GM20431 (cell line): ENCODE measurements at regions not wholly inside any gene's neighbourhood (a gene's known extent, or its start where the extent isn't known, plus 50 kb on each side); places are given as distances from the start of the nearest gene placed in this dataset.

Experiments used
- in situ Hi-C: fragments of 300-500 bp; cut with MseI, MboI; formaldehyde crosslinking; loops from one replicate; pipeline ENCODE4 v1.15.0; 2020; ENCODE audit warnings: low sequenced_read_pairs; ENCODE audit not compliant: unreplicated experiment

DNA sequence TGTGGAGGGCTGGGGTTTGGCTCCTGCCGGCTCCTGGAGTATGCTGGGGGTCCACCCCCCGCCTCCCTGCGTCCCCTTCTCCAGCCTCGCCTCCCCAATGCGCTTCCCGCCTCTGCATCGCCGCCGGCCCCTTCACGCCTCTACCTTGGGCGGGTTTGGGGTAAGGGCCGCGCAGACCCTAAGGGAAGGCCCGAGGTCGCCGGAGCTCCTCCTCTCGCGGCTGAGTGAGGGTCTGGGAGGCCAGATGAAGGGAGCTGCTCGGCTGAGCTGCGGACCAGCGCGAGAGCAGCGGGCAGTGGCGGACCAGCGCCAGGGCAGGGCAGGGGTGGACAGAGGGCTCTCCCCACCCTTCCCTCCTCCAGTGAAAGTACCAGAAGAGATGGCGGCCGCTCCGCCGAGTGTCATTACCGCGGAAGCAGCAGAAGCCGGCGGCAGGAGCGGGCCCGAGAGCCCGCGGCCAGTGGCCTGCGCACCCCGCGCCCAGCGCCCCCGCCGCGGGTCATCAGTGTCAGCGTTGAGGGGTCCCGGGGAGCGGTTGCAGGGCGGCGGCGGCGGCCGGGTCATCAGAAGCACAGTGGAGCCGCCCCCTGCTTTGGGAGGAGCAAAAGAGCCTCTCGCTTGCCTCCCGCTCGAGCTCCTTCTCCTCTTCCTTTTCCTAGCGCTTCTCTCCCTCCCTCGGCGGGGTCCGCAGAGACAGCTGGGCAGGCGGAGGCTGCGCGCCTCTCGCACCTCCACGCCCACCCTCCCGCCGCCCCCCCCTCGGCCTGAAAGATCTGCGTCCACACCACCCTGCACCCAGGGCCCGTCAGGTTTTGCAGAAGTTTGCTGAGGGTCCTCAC lies 255.6 kb upstream of the CADM1 start:
- in situ Hi-C loops: no loop called here

DNA sequence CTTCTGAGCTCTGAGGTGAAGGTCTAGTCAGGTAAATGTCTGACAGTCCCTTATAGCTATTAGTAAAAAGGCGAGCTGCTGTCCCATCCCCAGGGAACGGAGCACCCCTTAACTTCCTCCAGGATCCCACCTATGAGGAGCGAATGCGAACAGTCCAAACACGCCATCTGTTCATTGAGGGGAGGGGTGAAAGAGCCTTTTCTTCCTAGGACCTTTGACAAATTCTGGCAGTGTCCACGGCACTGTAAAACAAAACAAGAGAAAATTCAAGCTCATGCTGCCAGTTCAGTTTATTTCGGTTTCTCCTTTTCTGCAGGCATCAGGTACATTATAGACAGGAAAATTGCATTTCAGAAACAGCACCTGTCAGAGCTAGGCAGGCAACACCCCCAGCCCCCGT lies 253.8 kb upstream of the CADM1 start:
- in situ Hi-C loops: no loop called here

DNA sequence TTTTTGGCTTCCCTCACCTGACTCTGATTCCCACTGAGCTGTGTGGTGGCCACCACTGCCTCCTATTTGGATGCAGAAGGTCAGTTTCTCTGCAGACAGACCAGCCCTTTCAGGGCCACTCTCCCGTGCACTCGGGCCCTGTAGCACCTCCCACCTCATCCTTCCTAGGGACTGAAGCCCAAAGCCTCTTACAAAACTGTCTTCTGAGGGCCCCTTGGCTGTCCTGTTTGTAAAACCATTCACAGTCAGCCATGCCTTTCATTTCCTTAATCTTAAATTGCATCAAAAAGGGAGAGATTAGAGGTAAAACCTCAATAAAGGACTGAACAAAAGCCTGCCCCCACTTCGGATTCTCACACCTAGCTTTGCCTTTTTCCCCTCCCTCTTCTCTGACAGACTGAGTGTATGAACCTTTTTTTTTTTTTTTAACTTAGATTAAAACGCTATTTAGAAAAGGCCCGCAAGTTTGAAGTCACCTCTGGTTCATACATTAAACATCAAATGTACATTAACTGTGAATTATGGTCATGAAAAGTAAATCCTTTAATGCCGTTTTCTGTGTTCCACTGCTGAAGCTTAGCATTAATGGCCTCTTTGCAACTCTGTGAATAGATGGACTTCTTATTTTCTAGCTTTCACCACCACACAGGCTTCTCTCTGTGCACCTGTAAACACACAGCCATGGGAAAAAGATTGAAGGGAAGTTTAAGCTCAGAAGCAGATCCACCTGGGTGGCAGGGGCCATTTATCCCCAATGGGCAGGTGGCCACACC lies 247.2 kb upstream of the CADM1 start:
- in situ Hi-C loops: no loop called here

GRCh38 chr11:115745610-115746512 lies 241.6 kb upstream of the CADM1 start:
- in situ Hi-C loops: no loop called here

- in situ Hi-C loops: no loop called here
These were observed 240.9 kb upstream of the CADM1 start for GRCh38 chr11:115745066-115745465.

DNA sequence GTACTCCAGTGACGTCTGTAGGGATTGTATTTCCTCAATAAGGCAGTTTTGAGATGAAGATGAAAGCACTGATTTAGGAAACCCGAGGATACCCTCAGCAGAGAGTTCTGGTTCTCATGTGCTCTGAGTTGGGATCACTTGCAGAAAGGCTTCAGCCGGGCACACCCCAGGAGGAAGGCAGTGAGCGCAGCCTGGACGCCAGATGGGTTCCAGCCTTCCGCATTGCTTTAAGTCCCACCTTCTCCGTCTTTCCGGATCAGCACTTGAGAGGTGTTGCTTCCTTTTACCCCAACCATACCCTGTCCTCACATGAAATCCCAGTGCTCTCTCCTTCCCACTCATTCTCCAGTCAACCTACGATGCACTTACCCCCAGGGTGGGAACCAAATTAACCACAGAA lies 239.5 kb upstream of the CADM1 start:
- in situ Hi-C loops: no loop called here

- in situ Hi-C loops: no loop called here
These were observed 237.3 kb upstream of the CADM1 start for GRCh38 chr11:115741376-115742107.

DNA sequence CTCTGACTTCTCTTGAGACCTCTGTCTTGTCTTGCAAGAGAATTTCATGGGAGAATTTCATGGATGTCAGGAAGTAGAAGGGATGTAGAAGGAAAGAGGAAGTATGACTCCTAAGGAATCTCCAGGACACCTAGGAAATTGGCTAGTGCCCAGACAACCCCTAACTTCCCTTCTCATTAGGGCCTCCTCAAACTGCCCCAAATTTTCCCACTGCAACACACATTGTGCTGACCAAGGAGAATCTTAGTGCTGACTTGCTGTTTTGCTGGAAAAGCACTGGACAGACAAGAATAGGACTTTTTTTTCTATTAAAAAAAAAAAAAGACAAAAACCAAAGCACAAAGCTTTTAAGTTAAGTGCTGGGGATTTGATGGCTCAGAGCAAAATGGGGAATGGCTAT lies 236.1 kb upstream of the CADM1 start:
- in situ Hi-C loops: no loop called here

DNA sequence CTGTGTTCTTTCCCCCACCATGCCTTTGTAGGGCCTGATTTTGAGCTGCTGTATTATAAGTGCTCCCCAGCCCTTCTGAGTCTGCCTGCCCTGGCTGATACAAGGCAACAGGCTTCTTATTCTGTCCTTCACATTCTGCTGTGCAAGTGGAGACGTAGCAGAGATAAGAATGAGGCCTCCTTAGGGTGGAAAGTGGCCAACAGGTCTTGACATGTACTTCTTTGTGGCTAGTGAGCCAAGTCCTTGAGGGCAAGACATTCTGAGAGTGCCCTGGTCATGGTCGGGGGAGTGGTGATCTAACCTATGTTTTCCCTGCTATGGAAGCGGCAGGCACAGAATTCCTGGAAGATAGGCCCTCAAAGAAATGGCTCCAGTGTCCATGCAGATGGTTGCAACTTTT lies 235.7 kb upstream of the CADM1 start:
- in situ Hi-C loops: no loop called here

- in situ Hi-C loops: no loop called here
These were observed 234.9 kb upstream of the CADM1 start for GRCh38 chr11:115739146-115739545.

GRCh38 chr11:115737875-115738274 lies 233.7 kb upstream of the CADM1 start:
- in situ Hi-C loops: no loop called here

- in situ Hi-C loops: no loop called here
These were observed 231.9 kb upstream of the CADM1 start for GRCh38 chr11:115736146-115736545.

DNA sequence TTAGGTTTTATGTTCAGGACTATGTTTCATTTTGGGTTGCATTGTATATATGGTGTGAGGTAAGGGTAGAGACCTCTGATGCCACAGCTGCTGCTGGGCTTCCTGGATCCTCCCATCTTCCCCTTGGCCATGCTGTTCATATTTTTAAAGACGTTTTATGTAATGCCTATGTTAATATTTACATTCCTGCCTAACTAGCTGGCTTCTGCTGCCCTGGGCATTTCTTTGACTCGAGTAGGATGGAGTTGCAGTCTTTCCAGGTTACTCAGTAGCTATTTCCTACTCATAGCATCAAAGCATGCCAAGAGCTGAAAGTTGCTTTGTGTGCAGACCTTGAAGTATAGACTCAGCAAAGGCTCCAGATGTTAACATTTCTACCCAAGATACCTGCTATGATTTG lies 220.5 kb upstream of the CADM1 start:
- in situ Hi-C loops: no loop called here

- in situ Hi-C loops: no loop called here
These were observed 218.5 kb upstream of the CADM1 start for GRCh38 chr11:115722711-115723110.

DNA sequence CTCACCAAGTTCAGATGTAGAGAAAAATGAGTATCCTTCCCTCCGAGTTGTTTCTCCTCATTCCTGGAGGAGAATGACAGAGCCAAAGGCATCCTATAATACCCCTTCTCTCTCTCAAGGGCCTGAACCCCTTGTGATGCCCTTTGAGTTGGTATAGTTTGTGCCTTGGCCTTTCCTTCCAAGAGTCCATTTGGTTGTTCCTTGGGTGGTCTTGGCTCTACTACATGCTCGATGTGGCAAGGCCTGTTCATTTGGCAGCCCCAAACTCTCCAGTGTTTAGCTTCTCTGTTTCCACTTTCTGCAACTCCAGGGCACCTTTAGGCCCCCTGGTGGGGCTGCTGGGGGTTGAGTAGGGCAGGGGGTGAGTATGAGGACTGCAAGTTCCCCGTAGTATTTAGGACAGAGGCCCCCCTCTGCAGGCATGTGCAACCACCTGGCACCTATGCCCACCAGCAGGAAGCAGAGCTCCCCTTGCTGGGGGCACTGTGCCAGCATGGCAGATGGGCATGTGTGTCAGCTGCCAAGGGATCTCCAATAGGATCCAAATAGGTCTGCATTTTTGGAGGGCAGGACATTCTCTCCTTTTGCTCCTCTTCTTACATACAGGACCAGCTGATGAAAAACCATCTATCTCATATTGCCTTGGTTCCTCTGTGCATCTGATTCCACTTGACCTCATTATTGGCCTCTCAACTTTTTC lies 217.2 kb upstream of the CADM1 start:
- in situ Hi-C loops: no loop called here

DNA sequence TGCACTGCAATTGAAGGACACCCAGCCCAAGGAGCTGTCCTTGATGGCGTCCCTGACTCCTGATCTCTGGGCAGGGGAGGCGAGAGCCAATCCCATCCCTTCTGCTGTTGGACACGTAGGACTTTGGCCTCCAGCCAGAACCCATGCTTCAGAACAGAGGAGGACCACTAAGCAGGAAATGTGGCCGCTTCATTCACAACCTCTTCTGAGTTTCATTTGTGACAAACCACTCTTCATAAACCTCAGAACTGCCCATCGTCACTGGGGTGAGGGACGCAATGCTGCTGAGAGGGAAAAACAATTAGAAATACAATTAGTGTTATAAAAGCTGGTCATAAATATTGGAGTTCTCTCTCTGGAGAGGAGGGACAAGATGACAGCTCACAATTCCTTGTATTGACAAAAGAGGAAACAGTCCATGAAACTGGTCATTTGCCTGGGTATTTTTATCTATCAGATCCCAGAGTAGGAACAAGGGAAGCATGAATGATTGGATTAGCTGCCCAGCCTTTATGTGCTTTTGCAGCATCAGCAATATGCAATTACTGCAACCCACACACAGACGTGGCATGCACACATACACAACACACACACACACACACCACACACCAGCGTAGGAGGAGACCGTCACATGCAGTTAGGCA lies 216.5 kb upstream of the CADM1 start:
- in situ Hi-C loops: no loop called here

GRCh38 chr11:115718945-115719344 lies 214.7 kb upstream of the CADM1 start:
- in situ Hi-C loops: no loop called here

GRCh38 chr11:115718106-115718505 lies 213.9 kb upstream of the CADM1 start:
- in situ Hi-C loops: no loop called here
